ENCODE measurements at regions not wholly inside any gene's neighbourhood (a gene's known extent, or its start where the extent isn't known, plus 50 kb on each side); places are given as distances from the start of the nearest gene placed in this dataset.
A peak's percentile ranks its signal among the peaks of the same experiment; 100 is the strongest.

GRCh38 chr11:122406466-122406865, 249.1 kb upstream of the UBASH3B start:
- H3K14ac ChIP-seq (replicated peaks; ENCODE audit: low read depth, low read length): peak overlapping the region; percentile 13; the same call in 1 of the 2 replicates
- H4K8ac ChIP-seq (ENCODE audit: low read depth in 2 of 2, low read length in 2 of 2): peak overlapping the region; percentile 63 to 67; a peak in 3 of 4 replicates
- no peak overlapping the region for H3K4me2 ChIP-seq (ENCODE audit: low read depth, low read length)
- POLR2A ChIA-PET (ENCODE audit: unreplicated experiment): no interaction called here
- no CpG with 5 or more reads among the region's 4 CpGs for WGBS, 2 experiments (ENCODE audit: extremely low coverage in 2 of 2, insufficient read length in 1 of 2)
- in situ Hi-C loops (cut with MboI; ENCODE audit: low sequenced_read_pairs): no loop called here
- TF ChIP-seq ELK1 (IDR thresholded peaks at IDR 0.05; ENCODE audit: borderline replicate concordance, low read depth, low read length) (no peak), CEBPB (IDR thresholded peaks at IDR 0.05; ENCODE audit: low read depth, low read length) (no peak), RCOR1 (IDR thresholded peaks at IDR 0.05; ENCODE audit: insufficient replicate concordance, low read length) (no peak), RFX5 (IDR thresholded peaks at IDR 0.05; ENCODE audit: low read depth, low read length) (no peak), CHD1 (IDR thresholded peaks at IDR 0.05; ENCODE audit: low read depth, low read length) (no peak), MAFK (IDR thresholded peaks at IDR 0.05; ENCODE audit: low read depth, low read length) (no peak), POLR2A (IDR thresholded peaks at IDR 0.05; ENCODE audit: low read depth, low read length) (no peak), USF2 (IDR thresholded peaks at IDR 0.05; ENCODE audit: low read depth, low read length) (no peak), FOS (IDR thresholded peaks at IDR 0.05; ENCODE audit: low read depth, low read length) (no peak), BHLHE40 (IDR thresholded peaks at IDR 0.05; ENCODE audit: low read depth, low read length) (no peak), SMC3 (IDR thresholded peaks at IDR 0.05; ENCODE audit: low read depth, low read length) (no peak), MXI1 (IDR thresholded peaks at IDR 0.05; ENCODE audit: borderline replicate concordance, low read depth, low read length) (no peak), NFE2L2 (IDR thresholded peaks at IDR 0.05; ENCODE audit: low read depth, low read length) (no peak), CTCF (conservative IDR thresholded peaks at IDR 0.05; ENCODE audit: low read depth, low read length) (no peak)
- no peaks in the 10 kb centered on the region for H3K79me1 ChIP-seq (ENCODE audit: low read depth in 1 of 2, low read length in 2 of 2)
- no peak overlapping the region for H2AFZ ChIP-seq (replicated peaks; ENCODE audit: low read length, poor library complexity)
- H3K27ac ChIP-seq (ENCODE audit: insufficient read depth, low read length): peak overlapping the region; percentile 98; the same call in 1 of the 2 replicates
- intact Hi-C loops (cut with micrococcal nuclease): no loop called here
- H3K56ac ChIP-seq (ENCODE audit: extremely low read depth, insufficient read depth, low read length): no peak overlapping the region
- peaks cover 2% of the 10 kb centered on the region; the same call in 1 of the 2 replicates for H3K27me3 ChIP-seq (ENCODE audit: control insufficient read depth, insufficient read depth, low read length)
- ATAC-seq (ENCODE audit: low read depth): no peak
- H3K9ac ChIP-seq (ENCODE audit: low read depth, low read length): peak overlapping the region; percentile 76
- no peak overlapping the region for H3K4me3 ChIP-seq (ENCODE audit: insufficient read depth, low read depth, low read length)
- H2AK9ac ChIP-seq (replicated peaks; ENCODE audit: low read depth, low read length, poor library complexity): no peak overlapping the region
- CTCF ChIA-PET: no interaction called here
- H2AK5ac ChIP-seq (ENCODE audit: low read depth, low read length): no peak overlapping the region
- H2BK5ac ChIP-seq (ENCODE audit: low read depth, low read length, poor library complexity, severe bottlenecking): peak overlapping the region; percentile 89
- peak overlapping the region; percentile 99 for H3K18ac ChIP-seq (ENCODE audit: low read depth, low read length)
- H2BK15ac ChIP-seq (ENCODE audit: low read depth, low read length): no peak overlapping the region; the same call in 2 of the 3 replicates
- H2BK120ac ChIP-seq (ENCODE audit: low read depth, low read length): peak overlapping the region; percentile 91
- H3K9me1 ChIP-seq (ENCODE audit: insufficient read depth, low read length): no peaks in the 10 kb centered on the region
- peak overlapping the region; percentile 99 for H4K5ac ChIP-seq (ENCODE audit: low read depth, low read length)
- no peak for DNase-seq
- dilution Hi-C loops (cut with HindIII; ENCODE audit: low sequenced_read_pairs, unreplicated experiment): no loop called here
- peak overlapping the region; percentile 48; the same call in 1 of the 2 replicates for H3K23ac ChIP-seq (ENCODE audit: low read depth, low read length)
- no peaks in the 10 kb centered on the region for H4K20me1 ChIP-seq (ENCODE audit: insufficient read depth, low read length)
- H3K4me1 ChIP-seq (ENCODE audit: control insufficient read depth, insufficient read depth, low read length): peaks cover 8% of the 10 kb centered on the region; the same call in 1 of the 2 replicates
- peak overlapping the region; percentile 74; the same call in 1 of the 2 replicates for H2BK20ac ChIP-seq (ENCODE audit: low read depth, low read length)
- H3K36me3 ChIP-seq (ENCODE audit: control insufficient read depth, insufficient read depth, low read length): no peaks in the 10 kb centered on the region
- H3K9me3 ChIP-seq (ENCODE audit: control insufficient read depth, insufficient read depth, low read length): no peaks in the 10 kb centered on the region
- peak overlapping the region; percentile 66; the same call in 1 of the 2 replicates for H4K91ac ChIP-seq (ENCODE audit: insufficient read depth, low read depth, low read length)
- no peak overlapping the region for H3K4ac ChIP-seq (ENCODE audit: low read depth, low read length)
- no TSS peak for BruUV-seq (replicated peaks)
